Right ventricle myocardium inferior (tissue), 1 donor: ENCODE measurements at regions not wholly inside any gene's neighbourhood (a gene's known extent, or its start where the extent isn't known, plus 50 kb on each side); places are given as distances from the start of the nearest gene placed in this dataset.

ENCODE experiments used
- ATAC-seq: fragments of 200-7000 bp; cut with Tn5 transposase; one replicate; pipeline ENCODE4 v1.9.1; 2020; ENCODE audit warnings: mild to moderate bottlenecking, moderate library complexity
- DNase-seq: peaks from one replicate; pipeline ENCODE4 v3.0.0; 2021; ENCODE audit errors: missing footprints
- intact Hi-C: fragments of 100-400 bp; cut with DNase I; formaldehyde crosslinking; loops from one replicate; pipeline ENCODE4 v1.11.0; 2022
- donor health status: DM: no; HTN: yes; CAD: no; lungs with severe emphysema.

- intact Hi-C loops, result no loop called here
- DNase-seq (no peak), ATAC-seq (no peak)
Observed at GRCh38 chr16:80372341-80372740, 168.5 kb upstream of the DYNLRB2 start.

GRCh38 chr16:80369138-80369958 is 171.4 kb upstream of the DYNLRB2 start:
- ATAC-seq (peak; percentile 72), DNase-seq (no peak)
- intact Hi-C loops, result no loop called here

GRCh38 chr16:80367037-80367658 is 173.6 kb upstream of the DYNLRB2 start:
- intact Hi-C loops, result no loop called here
- no peak for ATAC-seq

GRCh38 chr16:80366023-80366422 is 174.8 kb upstream of the DYNLRB2 start:
- intact Hi-C loops, result no loop called here
- no peak for ATAC-seq

More at GRCh38 chr16:80367037-80367658, 173.6 kb upstream of the DYNLRB2 start:
- DNase-seq, result no peak

GRCh38 chr16:80362816-80363215 is 178.0 kb upstream of the DYNLRB2 start:
- intact Hi-C loops, result no loop called here
- DNase-seq (no peak), ATAC-seq (no peak)

More at GRCh38 chr16:80366023-80366422, 174.8 kb upstream of the DYNLRB2 start:
- DNase-seq, result no peak

GRCh38 chr16:80356365-80356764 is 184.4 kb upstream of the DYNLRB2 start:
- no peak for ATAC-seq
- no peak for DNase-seq
- intact Hi-C loops, result no loop called here

GRCh38 chr16:80355335-80355734 is 185.5 kb upstream of the DYNLRB2 start:
- DNase-seq (no peak), ATAC-seq (no peak)
- intact Hi-C loops, result no loop called here

DNA sequence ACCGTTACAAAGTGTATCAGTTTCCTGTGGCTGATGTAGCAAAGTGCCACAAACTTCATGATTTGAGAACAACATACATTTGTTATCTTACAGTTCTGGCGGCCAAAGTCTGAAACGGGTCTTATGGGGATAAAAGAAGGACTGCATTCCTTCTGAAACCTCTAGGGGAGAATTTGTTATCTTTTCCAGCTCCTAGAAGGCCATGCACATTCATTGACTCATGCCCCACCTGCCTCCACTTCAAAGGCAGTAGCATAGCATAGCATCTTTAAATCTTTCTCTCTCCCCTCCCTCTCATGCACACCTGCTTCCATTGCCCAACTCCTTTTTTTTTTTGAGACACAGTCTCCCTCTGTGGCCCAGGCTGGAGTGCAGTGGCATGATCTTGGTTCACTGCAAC is 190.7 kb upstream of the DYNLRB2 start:
- ATAC-seq (no peak), DNase-seq (no peak)
- intact Hi-C loops, result no loop called here

DNA sequence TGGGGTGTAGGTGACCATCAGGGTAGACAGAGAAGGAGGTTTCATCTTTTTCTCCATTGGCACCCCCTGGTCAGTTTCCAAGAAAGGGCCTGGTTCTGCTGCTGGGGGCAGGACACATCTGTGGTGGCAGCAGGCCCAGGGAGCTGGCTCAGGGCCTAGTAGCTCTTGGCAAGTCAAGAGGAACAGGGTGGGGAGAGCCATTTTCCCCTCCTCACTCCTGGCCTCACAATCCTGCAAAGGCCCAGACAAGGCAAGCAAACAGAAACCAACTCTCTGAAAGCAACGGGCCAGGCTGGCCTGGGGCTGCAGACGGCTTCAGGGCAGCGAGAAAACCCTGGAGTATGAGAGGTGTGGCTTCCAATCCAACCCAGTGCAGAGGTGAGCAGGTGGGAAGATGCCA is 192.9 kb upstream of the DYNLRB2 start:
- DNase-seq (no peak), ATAC-seq (peak; percentile 70)
- intact Hi-C loops, result no loop called here

DNA sequence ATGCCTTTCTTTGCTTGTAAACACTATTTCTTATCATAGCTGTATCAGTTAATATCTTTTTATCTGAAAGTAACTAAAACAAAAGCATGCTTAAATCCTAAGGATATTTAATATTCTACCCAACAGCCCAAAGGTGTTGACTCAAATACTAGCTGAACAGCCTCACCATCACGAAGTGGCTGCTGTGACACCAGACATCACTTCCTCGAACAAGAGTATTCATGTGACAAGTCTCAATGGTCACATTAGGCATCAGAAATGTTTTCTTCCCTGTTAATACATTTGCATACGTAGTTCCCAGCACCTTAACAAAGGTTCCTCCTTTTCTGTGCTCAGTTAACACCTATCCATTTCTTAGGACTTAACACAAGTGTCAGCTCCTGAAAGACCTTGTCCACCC is 193.8 kb upstream of the DYNLRB2 start:
- intact Hi-C loops, result no loop called here
- DNase-seq, result no peak
- ATAC-seq, result no peak

DNA sequence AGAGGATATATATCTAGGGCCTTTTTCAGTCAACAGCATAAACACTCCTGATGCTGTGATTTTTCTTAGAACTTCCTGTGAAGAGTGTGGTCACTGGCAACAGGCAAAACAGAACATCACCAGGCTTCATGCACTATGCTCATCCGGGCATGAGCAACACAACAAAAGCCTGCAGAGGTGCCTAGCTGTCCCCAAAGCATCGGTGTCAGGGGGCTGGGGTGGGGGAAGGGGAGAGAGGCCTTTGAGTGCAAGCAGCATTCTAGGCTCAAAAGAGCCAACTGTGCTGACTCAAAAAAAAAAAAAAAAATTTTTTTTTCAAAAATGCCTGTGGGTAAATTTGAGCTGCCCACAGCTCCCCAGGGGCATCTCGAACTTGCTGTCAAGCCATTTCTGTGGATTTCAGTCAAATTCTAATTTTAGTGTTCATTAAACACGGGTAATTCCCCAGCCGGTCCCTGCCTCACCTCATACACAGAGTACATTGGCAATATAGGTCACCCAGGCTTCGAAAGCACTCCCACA is 194.6 kb upstream of the DYNLRB2 start:
- no peak for ATAC-seq
- intact Hi-C loops, result no loop called here
- no peak for DNase-seq

GRCh38 chr16:80345701-80346100 is 195.1 kb upstream of the DYNLRB2 start:
- no peak for DNase-seq
- no peak for ATAC-seq
- intact Hi-C loops, result no loop called here

DNA sequence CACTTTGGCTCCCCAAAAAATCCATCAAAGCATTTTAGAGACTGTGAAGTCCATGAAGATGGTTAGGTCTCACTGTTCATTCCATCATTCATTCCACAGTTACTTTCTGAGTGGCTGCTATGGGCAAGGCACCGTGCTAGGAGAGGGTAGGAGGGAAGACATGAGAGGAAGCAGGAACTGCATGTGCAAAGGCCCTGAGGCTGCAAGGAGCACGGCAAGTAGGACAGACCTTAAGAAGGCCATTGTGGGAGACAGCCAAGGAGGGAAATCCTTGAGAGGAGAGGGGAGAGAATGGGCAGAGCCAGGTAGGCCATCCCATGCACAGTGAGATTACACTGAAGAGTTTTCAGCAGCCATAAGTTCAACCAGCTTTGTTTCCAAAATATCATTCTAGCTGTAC is 196.2 kb upstream of the DYNLRB2 start:
- DNase-seq (no peak), ATAC-seq (no peak)
- intact Hi-C loops, result no loop called here

GRCh38 chr16:80341263-80341662 is 199.5 kb upstream of the DYNLRB2 start:
- intact Hi-C loops, result no loop called here
- ATAC-seq, result no peak
- DNase-seq, result no peak

DNA sequence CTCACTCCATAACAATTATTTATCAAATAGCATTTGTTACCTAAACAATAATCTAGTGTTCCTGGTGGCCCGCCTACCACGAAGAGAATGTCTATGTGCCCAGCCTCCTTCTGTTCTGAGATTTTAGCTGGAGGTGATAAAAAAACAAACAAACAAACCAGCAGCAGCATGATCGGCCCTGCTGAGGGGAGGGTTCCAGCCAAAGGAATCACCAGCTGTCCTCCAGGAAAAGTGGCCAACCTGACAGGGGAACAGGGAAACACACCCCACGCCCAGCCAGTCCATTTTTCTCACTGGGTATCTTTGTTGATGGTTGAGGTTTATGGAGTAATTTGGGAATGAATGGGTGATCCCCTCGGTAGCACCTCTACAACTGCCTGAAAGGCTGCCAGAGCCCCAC is 203.0 kb upstream of the DYNLRB2 start:
- intact Hi-C loops, result no loop called here
- ATAC-seq (no peak), DNase-seq (no peak)

DNA sequence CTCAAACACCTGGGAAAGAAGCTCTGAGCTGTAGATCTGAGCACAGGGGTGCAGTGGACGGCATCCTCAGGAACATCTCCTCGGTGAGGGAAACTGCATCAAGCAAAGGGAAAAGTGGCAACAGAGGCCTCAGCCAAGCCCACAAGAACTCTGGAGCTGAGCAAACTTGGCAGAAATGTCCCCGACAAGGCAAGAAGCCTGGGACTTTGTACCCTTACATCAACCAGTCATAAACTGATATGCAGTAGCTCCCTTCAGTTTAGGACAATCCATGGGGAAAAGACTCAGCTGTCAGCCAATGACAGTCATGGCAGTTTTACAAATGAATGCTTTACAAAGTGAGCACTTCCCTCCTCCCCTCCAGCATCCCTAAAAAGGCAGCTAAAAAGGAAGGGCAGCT is 210.0 kb upstream of the DYNLRB2 start:
- intact Hi-C loops, result no loop called here
- DNase-seq, result no peak
- no peak for ATAC-seq

- ATAC-seq (no peak), DNase-seq (no peak)
- intact Hi-C loops, result no loop called here
Observed at GRCh38 chr16:80330150-80330549, 210.6 kb upstream of the DYNLRB2 start.

DNA sequence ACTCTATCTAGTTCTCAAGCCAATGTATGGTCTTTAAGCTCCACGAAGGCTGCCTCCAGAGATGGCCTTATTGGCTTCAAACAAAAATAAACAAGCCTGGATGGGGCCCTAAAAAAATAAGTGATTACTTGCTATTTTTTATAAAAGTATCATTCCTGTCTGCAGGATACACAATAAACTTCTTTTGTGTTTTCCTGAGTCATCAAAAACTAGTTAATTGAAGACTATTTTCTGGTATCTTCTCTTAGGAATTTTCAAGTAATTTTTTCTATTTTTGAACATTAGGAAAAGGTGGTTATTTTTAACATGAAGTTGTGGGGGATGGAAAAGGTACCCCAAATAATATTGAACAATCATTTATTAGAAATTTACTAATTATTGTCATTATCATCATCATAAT is 213.1 kb upstream of the DYNLRB2 start:
- DNase-seq, result no peak
- ATAC-seq, result no peak
- intact Hi-C loops, result no loop called here

- ATAC-seq (no peak), DNase-seq (no peak)
- intact Hi-C loops, result no loop called here
Observed at GRCh38 chr16:80324371-80324770, 216.4 kb upstream of the DYNLRB2 start.

DNA sequence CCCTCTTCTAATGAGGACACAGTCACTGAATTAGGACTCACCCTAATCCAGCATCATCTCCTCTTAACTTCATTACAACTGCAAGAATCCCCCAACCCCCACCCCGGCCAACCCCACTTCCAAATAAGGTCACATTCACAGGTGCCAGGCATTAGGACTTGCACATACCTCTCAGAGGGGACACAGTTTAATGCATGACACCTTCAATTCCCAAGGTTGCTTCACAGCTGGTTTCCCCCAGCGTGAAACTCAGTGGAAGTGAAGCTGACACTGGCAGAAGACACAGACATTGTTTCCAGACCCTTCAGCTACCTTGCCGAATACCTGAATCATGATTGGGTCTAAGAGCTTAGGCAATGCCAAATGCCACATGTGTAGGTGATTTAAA is 217.0 kb upstream of the DYNLRB2 start:
- no peak for DNase-seq
- intact Hi-C loops, result no loop called here
- ATAC-seq, result no peak
